IMR-90 (cell line): ENCODE measurements at regions not wholly inside any gene's neighbourhood (a gene's known extent, or its start where the extent isn't known, plus 50 kb on each side); places are given as distances from the start of the nearest gene placed in this dataset.

ENCODE experiments used
- ATAC-seq: fragments of 200-7000 bp; cut with Tn5 transposase; 2 replicates; pipeline ENCODE4 v1.9.1; 2020; ENCODE audit warnings: low read depth, mild to moderate bottlenecking, moderate library complexity
- BruUV-seq: library from RNA; stranded (reverse); fragments of 400-500 nt; replicated peaks from 2 replicates; lab custom pipeline; 2021; lab: Mats Ljungman, UMichigan
- CTCF ChIA-PET: fragments of 300-600 bp; formaldehyde crosslinking; extraction: SDS; loops from one replicate; lab custom pipeline; 2021; ENCODE audit warnings: antibody characterized with exemption; lab: Yijun Ruan, JAX
- POLR2A ChIA-PET: fragments of 300-600 bp; sonication (Branson Sonifier 250); formaldehyde crosslinking; loops from one replicate; lab custom pipeline; 2022; ENCODE audit warnings: antibody characterized with exemption; ENCODE audit not compliant: unreplicated experiment; lab: Charles Lee
- DNase-seq: peaks from one replicate; pipeline ENCODE4 v3.0.0; 2013
- H2AFZ ChIP-seq: replicated peaks from 2 replicates; pipeline ENCODE3; 2013; ENCODE audit warnings: low read length, mild to moderate bottlenecking; ENCODE audit not compliant: poor library complexity
- H2AK5ac ChIP-seq: 2 replicates; pipeline ENCODE4 v1.6.1; 2013; ENCODE audit warnings: low read depth, low read length, inconsistent platforms
- H2AK9ac ChIP-seq: replicated peaks from 2 replicates; pipeline ENCODE3; 2013; ENCODE audit warnings: mild to moderate bottlenecking, low read depth, low read length, moderate library complexity; ENCODE audit not compliant: poor library complexity
- H2BK120ac ChIP-seq: 2 replicates; pipeline ENCODE4 v1.6.1; 2013; ENCODE audit warnings: low read depth, low read length, inconsistent platforms
- H2BK15ac ChIP-seq: 3 replicates; pipeline ENCODE4 v1.6.1; 2013; ENCODE audit warnings: low read depth, low read length, inconsistent platforms
- H2BK20ac ChIP-seq: 2 replicates; pipeline ENCODE4 v1.6.1; 2013; ENCODE audit warnings: low read depth, mild to moderate bottlenecking, inconsistent platforms, low read length, moderate library complexity
- H2BK5ac ChIP-seq: 2 replicates; pipeline ENCODE4 v1.6.1; 2013; ENCODE audit warnings: mild to moderate bottlenecking, low read depth, low read length, inconsistent platforms; ENCODE audit not compliant: poor library complexity, severe bottlenecking
- H3K14ac ChIP-seq: replicated peaks from 2 replicates; pipeline ENCODE4 v1.6.1; 2013; ENCODE audit warnings: low read depth, low read length, inconsistent platforms
- H3K18ac ChIP-seq: 2 replicates; pipeline ENCODE4 v1.6.1; 2013; ENCODE audit warnings: low read depth, low read length, control low read depth
- H3K23ac ChIP-seq: 2 replicates; pipeline ENCODE4 v1.6.1; 2013; ENCODE audit warnings: low read depth, low read length, inconsistent platforms
- H3K27ac ChIP-seq: 2 replicates; pipeline ENCODE4 v1.5.1; 2013; ENCODE audit warnings: mild to moderate bottlenecking, control low read depth, low read length; ENCODE audit not compliant: insufficient read depth
- H3K27me3 ChIP-seq: 2 replicates; pipeline ENCODE4 v1.6.1; 2013; ENCODE audit warnings: low read length; ENCODE audit not compliant: control insufficient read depth, insufficient read depth
- H3K36me3 ChIP-seq: 2 replicates; pipeline ENCODE4 v1.6.1; 2013; ENCODE audit warnings: low read length, mixed read lengths; ENCODE audit not compliant: control insufficient read depth, insufficient read depth
- H3K4ac ChIP-seq: 2 replicates; pipeline ENCODE4 v1.6.1; 2013; ENCODE audit warnings: low read depth, low read length, inconsistent platforms
- H3K4me1 ChIP-seq: 2 replicates; pipeline ENCODE4 v1.6.1; 2013; ENCODE audit warnings: low read length, mixed read lengths; ENCODE audit not compliant: control insufficient read depth, insufficient read depth
- H3K4me2 ChIP-seq: 2 replicates; pipeline ENCODE4 v1.6.1; 2013; ENCODE audit warnings: low read depth, mild to moderate bottlenecking, control low read depth, low read length, moderate library complexity
- H3K4me3 ChIP-seq: 2 replicates; pipeline ENCODE4 v1.5.1; 2013; ENCODE audit warnings: low read depth, mild to moderate bottlenecking, control low read depth, low read length, moderate library complexity; ENCODE audit not compliant: insufficient read depth
- H3K56ac ChIP-seq: 2 replicates; pipeline ENCODE4 v1.6.1; 2013; ENCODE audit warnings: low read length, inconsistent platforms; ENCODE audit not compliant: insufficient read depth; ENCODE audit errors: extremely low read depth
- H3K79me1 ChIP-seq, 2 experiments: 2 replicates each; pipeline ENCODE4 v1.6.1; 2013; ENCODE audit warnings: low read length in 2 of 2, inconsistent platforms in 1 of 2, low read depth in 1 of 2
- H3K9ac ChIP-seq: 2 replicates; pipeline ENCODE4 v1.6.1; 2013; ENCODE audit warnings: low read depth, low read length, control low read depth
- H3K9me1 ChIP-seq: 2 replicates; pipeline ENCODE4 v1.6.1; 2013; ENCODE audit warnings: low read length, inconsistent platforms; ENCODE audit not compliant: insufficient read depth
- H3K9me3 ChIP-seq: 2 replicates; pipeline ENCODE4 v1.6.1; 2013; ENCODE audit warnings: low read length; ENCODE audit not compliant: control insufficient read depth, insufficient read depth
- H4K20me1 ChIP-seq: 2 replicates; pipeline ENCODE4 v1.6.1; 2013; ENCODE audit warnings: low read length, inconsistent platforms; ENCODE audit not compliant: insufficient read depth
- H4K5ac ChIP-seq: 2 replicates; pipeline ENCODE4 v1.6.1; 2013; ENCODE audit warnings: mild to moderate bottlenecking, low read depth, low read length, control low read depth
- H4K8ac ChIP-seq, 2 experiments: 2 replicates each; pipeline ENCODE4 v1.6.1; 2013; ENCODE audit warnings: low read depth in 2 of 2, low read length in 2 of 2, control low read depth in 1 of 2, inconsistent platforms in 1 of 2
- H4K91ac ChIP-seq: 2 replicates; pipeline ENCODE4 v1.6.1; 2013; ENCODE audit warnings: low read depth, low read length, inconsistent platforms; ENCODE audit not compliant: insufficient read depth
- BHLHE40 ChIP-seq: fragments of 150-350 bp; IDR thresholded peaks from 2 replicates; pipeline ENCODE4 v1.6.1; 2016; ENCODE audit warnings: mild to moderate bottlenecking, low read depth, low read length
- CEBPB ChIP-seq: IDR thresholded peaks from 2 replicates; pipeline ENCODE4 v1.6.1; 2012; ENCODE audit warnings: low read depth, low read length, improper control_type of control experiment
- CHD1 ChIP-seq: IDR thresholded peaks from 2 replicates; pipeline ENCODE4 v1.6.1; 2012; ENCODE audit warnings: low read depth, low read length, improper control_type of control experiment
- FOS ChIP-seq: fragments of 150-350 bp; IDR thresholded peaks from 2 replicates; pipeline ENCODE4 v1.6.1; 2016; ENCODE audit warnings: low read depth, low read length
- MAZ ChIP-seq: IDR thresholded peaks from 2 replicates; pipeline ENCODE4 v1.6.1; 2012; ENCODE audit warnings: low read depth, mild to moderate bottlenecking, low read length, improper control_type of control experiment, moderate library complexity, borderline replicate concordance
- NFE2L2 ChIP-seq: fragments of 150-350 bp; IDR thresholded peaks from 2 replicates; pipeline ENCODE4 v1.6.1; 2016; ENCODE audit warnings: low read depth, mild to moderate bottlenecking, low read length
- RAD21 ChIP-seq: IDR thresholded peaks from 2 replicates; pipeline ENCODE4 v1.6.1; 2012; ENCODE audit warnings: low read length, improper control_type of control experiment
- RFX5 ChIP-seq: IDR thresholded peaks from 2 replicates; pipeline ENCODE4 v1.8.0; 2012; ENCODE audit warnings: low read depth, mild to moderate bottlenecking, low read length, moderate library complexity
- WGBS, 2 experiments: methylation state at CpG; one replicate each; pipeline versions ENCODE4 v1.1.5 to v1.1.7; 2013; ENCODE audit warnings: missing lambda C conversion rate in 2 of 2; ENCODE audit not compliant: insufficient read length in 1 of 2; ENCODE audit errors: extremely low coverage in 2 of 2; 5-methylcytosine and 5-hydroxymethylcytosine counted together
- dilution Hi-C: fragments of 300-500 bp; cut with HindIII; formaldehyde crosslinking; loops from one replicate; pipeline ENCODE4 v1.14.3; 2018; ENCODE audit warnings: low sequenced_read_pairs; ENCODE audit not compliant: unreplicated experiment
- in situ Hi-C: fragments of 300-500 bp; cut with MboI; formaldehyde crosslinking; loops from 3 replicates; pipeline ENCODE4 v1.14.3; 2019; ENCODE audit warnings: low sequenced_read_pairs, inconsistent platforms, mixed read lengths
- intact Hi-C: fragments of 100-400 bp; cut with micrococcal nuclease; formaldehyde crosslinking; loops from 2 replicates; pipeline ENCODE4 v1.10.0; 2022
- TF ChIP-seq, protein P1 (sequence below): fragments of 150-350 bp; IDR thresholded peaks from 2 replicates; pipeline ENCODE4 v1.6.1; 2017; ENCODE audit warnings: mild to moderate bottlenecking, antibody characterized with exemption, low read length, low read depth

DNA sequence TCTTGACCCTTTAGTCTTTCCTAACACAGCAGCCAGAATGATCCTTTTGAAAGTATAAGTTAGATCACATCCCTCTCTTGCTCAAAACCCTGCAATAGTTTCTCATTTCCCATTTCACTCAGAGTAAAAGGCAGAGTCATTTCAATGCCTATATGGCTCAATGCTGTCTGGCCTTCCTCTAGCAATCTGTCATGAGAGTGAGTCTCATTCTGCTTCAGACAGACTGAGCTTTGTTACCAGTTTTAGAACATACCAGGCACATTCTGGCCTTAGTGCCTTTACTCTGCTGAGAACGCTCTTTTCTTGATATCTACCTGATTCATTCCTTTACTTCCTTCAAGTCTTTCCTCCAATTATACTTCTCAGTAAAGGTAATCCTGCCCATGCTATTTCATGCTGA is 372.8 kb upstream of the PKN2 start:
- H3K79me1 ChIP-seq, result no peaks in the 10 kb centered on the region

More for the DNA sequence above, 372.8 kb upstream of the PKN2 start:
- no TSS peak for BruUV-seq
- no peak overlapping the region for H3K9ac ChIP-seq
- POLR2A ChIA-PET, result no interaction called here
- no peak overlapping the region for H3K27ac ChIP-seq
- no peak overlapping the region for H4K5ac ChIP-seq
- no peaks in the 10 kb centered on the region for H3K4me1 ChIP-seq
- H3K27me3 ChIP-seq, result no peaks in the 10 kb centered on the region
- no peak for ATAC-seq
- in situ Hi-C loops (loop anchor here (10.0 kb wide), 1 partner anchor 1016 kb away; no protein-coding TSS in a partner anchor), intact Hi-C loops (no loop called here), dilution Hi-C loops (no loop called here)
- 100% methylated on average over 1 of the region's 1 CpG; no CpG with 5 or more reads in 1 of the 2 experiments for WGBS, 2 experiments
- H4K20me1 ChIP-seq, result no peaks in the 10 kb centered on the region
- TF ChIP-seq NFE2L2 (no peak), CEBPB (no peak), CHD1 (no peak), MAZ (no peak), RAD21 (no peak), FOS (no peak), BHLHE40 (no peak), RFX5 (no peak)
- TF ChIP-seq, protein P1, sequence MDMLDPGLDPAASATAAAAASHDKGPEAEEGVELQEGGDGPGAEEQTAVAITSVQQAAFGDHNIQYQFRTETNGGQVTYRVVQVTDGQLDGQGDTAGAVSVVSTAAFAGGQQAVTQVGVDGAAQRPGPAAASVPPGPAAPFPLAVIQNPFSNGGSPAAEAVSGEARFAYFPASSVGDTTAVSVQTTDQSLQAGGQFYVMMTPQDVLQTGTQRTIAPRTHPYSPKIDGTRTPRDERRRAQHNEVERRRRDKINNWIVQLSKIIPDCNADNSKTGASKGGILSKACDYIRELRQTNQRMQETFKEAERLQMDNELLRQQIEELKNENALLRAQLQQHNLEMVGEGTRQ, result no peak
- no peak overlapping the region for H3K4ac ChIP-seq
- H2BK120ac ChIP-seq, result no peak overlapping the region
- no peak overlapping the region for H2BK15ac ChIP-seq
- no peak overlapping the region for H3K18ac ChIP-seq
- no peak overlapping the region for H2BK5ac ChIP-seq
- CTCF ChIA-PET, result interaction anchor here (0.7 kb wide), 1 partner anchor 92 kb away, joined by 7 read pairs; no protein-coding TSS in a partner anchor
- no peak overlapping the region for H2BK20ac ChIP-seq
- no peak overlapping the region for H3K4me2 ChIP-seq
- H4K8ac ChIP-seq, result no peak overlapping the region
- H3K4me3 ChIP-seq, result no peak overlapping the region
- H2AFZ ChIP-seq, result no peak overlapping the region
- no peak overlapping the region for H3K14ac ChIP-seq
- H3K56ac ChIP-seq, result no peak overlapping the region
- H4K91ac ChIP-seq, result no peak overlapping the region
- no peak for DNase-seq
- H3K9me3 ChIP-seq, result no peaks in the 10 kb centered on the region
- no peak overlapping the region for H3K23ac ChIP-seq
- no peaks in the 10 kb centered on the region for H3K36me3 ChIP-seq
- no peak overlapping the region for H2AK5ac ChIP-seq
- H2AK9ac ChIP-seq, result no peak overlapping the region
- H3K9me1 ChIP-seq, result no peaks in the 10 kb centered on the region
